GM19351 (cell line): ENCODE measurements at regions not wholly inside any gene's neighbourhood (a gene's known extent, or its start where the extent isn't known, plus 50 kb on each side); places are given as distances from the start of the nearest gene placed in this dataset.
"Not testable (repeated sequence)": the region's sequence is repeated elsewhere in the genome, so short reads cannot be mapped to it uniquely, and the experiment has no call there.

ENCODE experiments used
- ATAC-seq: cut with Tn5 transposase; IDR thresholded peaks from one replicate; pipeline ENCODE4 v1.9.1; 2021; ENCODE audit warnings: mild to moderate bottlenecking, moderate library complexity; ENCODE audit not compliant: unreplicated experiment

- no peak for ATAC-seq
Measured at GRCh38 chr12:105455261-105455660, 124.8 kb downstream of the C12orf75 start.

GRCh38 chr12:105457026-105457425 is 126.5 kb downstream of the C12orf75 start:
- ATAC-seq = no peak

- ATAC-seq = no peak
Measured at GRCh38 chr12:105459760-105460330, 129.4 kb downstream of the C12orf75 start.

GRCh38 chr12:105461271-105461943 is 130.9 kb downstream of the C12orf75 start:
- no peak for ATAC-seq

- ATAC-seq = no peak
Measured at GRCh38 chr12:105461944-105462762, 131.7 kb downstream of the C12orf75 start.

GRCh38 chr12:105462831-105463230 is 132.3 kb downstream of the C12orf75 start:
- no peak for ATAC-seq

- ATAC-seq = no peak
Measured at GRCh38 chr12:105464406-105464805, 133.9 kb downstream of the C12orf75 start.

GRCh38 chr12:105466231-105466900 is 135.9 kb downstream of the C12orf75 start:
- ATAC-seq = no peak

GRCh38 chr12:105466901-105467598 is 136.6 kb downstream of the C12orf75 start:
- ATAC-seq = no peak

- no peak for ATAC-seq
Measured at GRCh38 chr12:105467710-105468366, 137.3 kb downstream of the C12orf75 start.

- no peak for ATAC-seq
Measured at GRCh38 chr12:105468464-105468863, 138.0 kb downstream of the C12orf75 start.

GRCh38 chr12:105469211-105469610 is 138.7 kb downstream of the C12orf75 start:
- no peak for ATAC-seq

- ATAC-seq = no peak
Measured at GRCh38 chr12:105469701-105470100, 139.2 kb downstream of the C12orf75 start.

- ATAC-seq = no peak
Measured at GRCh38 chr12:105470102-105470501, 139.6 kb downstream of the C12orf75 start.

- no peak for ATAC-seq
Measured at GRCh38 chr12:105470601-105471000, 140.1 kb downstream of the C12orf75 start.

- ATAC-seq = no peak
Measured at GRCh38 chr12:105474672-105475071, 144.2 kb downstream of the C12orf75 start.

- peak; percentile 85 for ATAC-seq
Measured at GRCh38 chr12:105476616-105477015, 146.1 kb downstream of the C12orf75 start.

- no peak for ATAC-seq
Measured at GRCh38 chr12:105477873-105478272, 147.4 kb downstream of the C12orf75 start.

GRCh38 chr12:105478788-105479187 is 148.3 kb downstream of the C12orf75 start:
- not testable (repeated sequence) for ATAC-seq

- ATAC-seq = no peak
Measured at GRCh38 chr12:105479710-105480109, 149.2 kb downstream of the C12orf75 start.
